ENCODE measurements at regions not wholly inside any gene's neighbourhood (a gene's known extent, or its start where the extent isn't known, plus 50 kb on each side); places are given as distances from the start of the nearest gene placed in this dataset.
"Not testable (repeated sequence)": the region's sequence is repeated elsewhere in the genome, so short reads cannot be mapped to it uniquely, and the experiment has no call there.

GRCh38 chr11:16596231-16596630 lies 142.2 kb upstream of the C11orf58 start:
- no peak for DNase-seq
- Histone ChIP-seq H3K9ac (no peak overlapping the region), H3K79me2 (ENCODE audit: insufficient read depth) (no peaks in the 10 kb centered on the region), H3K4me3 (no peak overlapping the region), H3K9me2 (ENCODE audit: insufficient read depth) (no peaks in the 10 kb centered on the region), H3K27me3 (replicated peaks; ENCODE audit: insufficient read depth) (peaks cover 11% of the 10 kb centered on the region), H3K4me2 (ENCODE audit: unreplicated experiment) (no peak overlapping the region), H3K9me3 (ENCODE audit: low read depth) (no peaks in the 10 kb centered on the region), H2AFZ (no peak overlapping the region), H3K4me1 (ENCODE audit: insufficient read depth) (no peaks in the 10 kb centered on the region), H3K36me3 (ENCODE audit: low read depth) (no peaks in the 10 kb centered on the region), H3F3A (ENCODE audit: insufficient read depth) (no peaks in the 10 kb centered on the region), H4K20me1 (ENCODE audit: insufficient read depth) (no peaks in the 10 kb centered on the region), H3K27ac (no peak overlapping the region)
- in situ Hi-C loops (cut with MboI), result no loop called here
- TF ChIP-seq EZH2phosphoT487 (IDR thresholded peaks at IDR 0.05; ENCODE audit: insufficient read depth, low read depth) (no peak), EZH2 (IDR thresholded peaks at IDR 0.05; ENCODE audit: insufficient read depth, poor library complexity, severe bottlenecking) (no peak)
- 8 to 16% methylated on average over 2 of the region's 2 CpGs for WGBS, 2 experiments (ENCODE audit: low coverage in 1 of 2, low lambda C conversion rate in 2 of 2, missing lambda C conversion rate in 2 of 2)

GRCh38 chr11:16591157-16591556 lies 147.3 kb upstream of the C11orf58 start:
- Histone ChIP-seq H3K9me2 (ENCODE audit: insufficient read depth) (no peaks in the 10 kb centered on the region), H3K4me1 (ENCODE audit: insufficient read depth) (no peaks in the 10 kb centered on the region), H3K27ac (no peak overlapping the region), H3F3A (ENCODE audit: insufficient read depth) (no peaks in the 10 kb centered on the region), H3K9me3 (ENCODE audit: low read depth) (no peaks in the 10 kb centered on the region), H3K27me3 (replicated peaks; ENCODE audit: insufficient read depth) (no peaks in the 10 kb centered on the region), H3K36me3 (ENCODE audit: low read depth) (no peaks in the 10 kb centered on the region), H2AFZ (no peak overlapping the region), H3K79me2 (ENCODE audit: insufficient read depth) (no peaks in the 10 kb centered on the region), H3K4me2 (ENCODE audit: unreplicated experiment) (no peak overlapping the region), H4K20me1 (ENCODE audit: insufficient read depth) (no peaks in the 10 kb centered on the region), H3K9ac (no peak overlapping the region), H3K4me3 (no peak overlapping the region)
- TF ChIP-seq EZH2 (IDR thresholded peaks at IDR 0.05; ENCODE audit: insufficient read depth, poor library complexity, severe bottlenecking), result no peak
- TF ChIP-seq EZH2phosphoT487 (IDR thresholded peaks at IDR 0.05; ENCODE audit: insufficient read depth, low read depth), result no peak
- no peak for DNase-seq
- in situ Hi-C loops (cut with MboI), result no loop called here

GRCh38 chr11:16587670-16588069 lies 150.8 kb upstream of the C11orf58 start:
- Histone ChIP-seq H3K27ac (no peak overlapping the region), H3K9me2 (ENCODE audit: insufficient read depth) (no peaks in the 10 kb centered on the region), H3K4me3 (no peak overlapping the region), H3K27me3 (replicated peaks; ENCODE audit: insufficient read depth) (no peaks in the 10 kb centered on the region), H3K79me2 (ENCODE audit: insufficient read depth) (no peaks in the 10 kb centered on the region), H3K9ac (no peak overlapping the region), H3K4me2 (ENCODE audit: unreplicated experiment) (no peak overlapping the region), H3K4me1 (ENCODE audit: insufficient read depth) (no peaks in the 10 kb centered on the region), H3K36me3 (ENCODE audit: low read depth) (no peaks in the 10 kb centered on the region), H2AFZ (no peak overlapping the region), H3K9me3 (ENCODE audit: low read depth) (no peaks in the 10 kb centered on the region), H4K20me1 (ENCODE audit: insufficient read depth) (no peaks in the 10 kb centered on the region), H3F3A (ENCODE audit: insufficient read depth) (no peaks in the 10 kb centered on the region)
- WGBS, 2 experiments (ENCODE audit: low coverage in 1 of 2, low lambda C conversion rate in 2 of 2, missing lambda C conversion rate in 2 of 2), result 0 to 5% methylated on average over 1 of the region's 1 CpG
- no peak for DNase-seq
- no peak for TF ChIP-seq EZH2 (IDR thresholded peaks at IDR 0.05; ENCODE audit: insufficient read depth, poor library complexity, severe bottlenecking)
- TF ChIP-seq EZH2phosphoT487 (IDR thresholded peaks at IDR 0.05; ENCODE audit: insufficient read depth, low read depth), result no peak
- in situ Hi-C loops (cut with MboI), result no loop called here

DNA sequence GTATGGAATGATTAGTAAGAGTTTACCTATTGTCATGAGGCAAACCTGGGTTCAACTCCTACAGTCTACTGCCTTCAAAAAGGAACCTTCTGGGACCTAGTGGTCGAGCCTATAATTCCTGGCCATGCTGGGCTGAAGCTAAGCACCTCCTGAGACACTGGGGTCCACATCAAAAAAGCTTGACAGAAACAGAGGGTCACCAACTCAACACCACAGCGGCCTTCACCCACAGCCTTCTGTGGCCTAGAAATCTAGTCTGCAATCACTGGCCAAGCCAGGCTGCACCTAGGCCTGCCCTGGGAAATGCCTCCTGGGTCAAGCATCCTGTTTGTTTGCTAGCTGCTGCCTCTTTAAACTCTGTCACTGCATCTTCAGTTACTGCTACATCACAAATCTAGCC lies 153.9 kb upstream of the C11orf58 start:
- Histone ChIP-seq H3K4me1 (ENCODE audit: insufficient read depth) (no peaks in the 10 kb centered on the region), H3K27ac (no peak overlapping the region), H2AFZ (no peak overlapping the region), H3K27me3 (replicated peaks; ENCODE audit: insufficient read depth) (no peaks in the 10 kb centered on the region), H3K79me2 (ENCODE audit: insufficient read depth) (no peaks in the 10 kb centered on the region), H3K9me3 (ENCODE audit: low read depth) (no peaks in the 10 kb centered on the region), H3K36me3 (ENCODE audit: low read depth) (no peaks in the 10 kb centered on the region), H3F3A (ENCODE audit: insufficient read depth) (no peaks in the 10 kb centered on the region), H3K9ac (no peak overlapping the region), H3K4me3 (no peak overlapping the region), H4K20me1 (ENCODE audit: insufficient read depth) (no peaks in the 10 kb centered on the region), H3K9me2 (ENCODE audit: insufficient read depth) (no peaks in the 10 kb centered on the region), H3K4me2 (ENCODE audit: unreplicated experiment) (no peak overlapping the region)
- in situ Hi-C loops (cut with MboI), result no loop called here
- no peak for DNase-seq
- 23 to 24% methylated on average over 2 of the region's 2 CpGs for WGBS, 2 experiments (ENCODE audit: low coverage in 1 of 2, low lambda C conversion rate in 2 of 2, missing lambda C conversion rate in 2 of 2)
- TF ChIP-seq EZH2phosphoT487 (IDR thresholded peaks at IDR 0.05; ENCODE audit: insufficient read depth, low read depth) (no peak), EZH2 (IDR thresholded peaks at IDR 0.05; ENCODE audit: insufficient read depth, poor library complexity, severe bottlenecking) (no peak)

GRCh38 chr11:16581078-16581477 lies 157.4 kb upstream of the C11orf58 start:
- H3K27me3 ChIP-seq (replicated peaks; ENCODE audit: insufficient read depth); H3K4me2 ChIP-seq (ENCODE audit: unreplicated experiment); H3K27ac ChIP-seq; H3K4me1 ChIP-seq (ENCODE audit: insufficient read depth); H3K9me2 ChIP-seq (ENCODE audit: insufficient read depth); DNase-seq; H3K9me3 ChIP-seq (ENCODE audit: low read depth); H3K4me3 ChIP-seq; H3K9ac ChIP-seq; in situ Hi-C loops (cut with MboI); H3K79me2 ChIP-seq (ENCODE audit: insufficient read depth); H2AFZ ChIP-seq; H3F3A ChIP-seq (ENCODE audit: insufficient read depth); H3K36me3 ChIP-seq (ENCODE audit: low read depth); H4K20me1 ChIP-seq (ENCODE audit: insufficient read depth): not testable (repeated sequence)
- 3 to 9% methylated on average over 1 of the region's 1 CpG for WGBS, 2 experiments (ENCODE audit: low coverage in 1 of 2, low lambda C conversion rate in 2 of 2, missing lambda C conversion rate in 2 of 2)
